Right atrium auricular region (tissue), 2 donors: ENCODE measurements at regions not wholly inside any gene's neighbourhood (a gene's known extent, or its start where the extent isn't known, plus 50 kb on each side); places are given as distances from the start of the nearest gene placed in this dataset.

ENCODE experiments used
- DNase-seq: peaks from one replicate; pipeline ENCODE4 v3.0.0-alpha.2; 2019; ENCODE audit warnings: low spot score
- H3K27ac ChIP-seq, 2 donors: fragments of 200-600 bp; sonication (generic); 1 replicate in 1 of 2; 2 replicates in 1 of 2; pipeline ENCODE4 v1.5.1; 2016 to 2019
- H3K27me3 ChIP-seq, 2 donors: fragments of 200-600 bp; sonication (generic); one replicate each; pipeline versions ENCODE4 v1.5.1 to v1.6.0; 2017 to 2019
- H3K36me3 ChIP-seq: fragments of 200-600 bp; sonication (generic); one replicate; pipeline ENCODE4 v1.5.1; 2016
- H3K4me1 ChIP-seq, 2 donors: fragments of 200-600 bp; sonication (generic); one replicate each; pipeline versions ENCODE4 v1.5.1 to v1.6.0; 2017 to 2019
- H3K4me3 ChIP-seq, 2 donors: fragments of 200-600 bp; sonication (generic); 1 replicate in 1 of 2; 2 replicates in 1 of 2; pipeline ENCODE4 v1.5.1; 2017 to 2019; ENCODE audit warnings: mild to moderate bottlenecking in 1 of 2, moderate library complexity in 1 of 2
- H3K9me3 ChIP-seq, 2 donors: fragments of 200-600 bp; sonication (generic); one replicate each; pipeline ENCODE4 v1.5.1; 2019
- CTCF ChIP-seq, 2 donors: fragments of 200-600 bp; sonication (generic); IDR thresholded peaks; one replicate each; pipeline ENCODE4 v1.5.1; 2019; ENCODE audit warnings: antibody characterized with exemption in 2 of 2

GRCh38 chr5:42032137-42032536 lies 107.1 kb downstream of the FBXO4 start:
- TF ChIP-seq CTCF (IDR thresholded peaks at IDR 0.05): no peak
- DNase-seq: no peak
- Histone ChIP-seq H3K27ac (no peak overlapping the region), H3K27me3 (no peaks in the 10 kb centered on the region), H3K36me3 (no peaks in the 10 kb centered on the region), H3K4me1 (no peaks in the 10 kb centered on the region), H3K4me3 (no peak overlapping the region), H3K9me3 (no peaks in the 10 kb centered on the region)

- H3K9me3 ChIP-seq: no peaks in the 10 kb centered on the region
- TF ChIP-seq CTCF (IDR thresholded peaks at IDR 0.05): no peak
- no peaks in the 10 kb centered on the region for H3K4me1 ChIP-seq
- H3K27me3 ChIP-seq: no peaks in the 10 kb centered on the region
- no peak for DNase-seq
- H3K27ac ChIP-seq: no peak overlapping the region
- no peak overlapping the region for H3K4me3 ChIP-seq
- H3K36me3 ChIP-seq: no peaks in the 10 kb centered on the region
These were observed 110.4 kb downstream of the FBXO4 start for GRCh38 chr5:42035526-42035925.

GRCh38 chr5:42036379-42036778 lies 111.3 kb downstream of the FBXO4 start:
- H3K9me3 ChIP-seq: no peaks in the 10 kb centered on the region
- no peak overlapping the region for H3K27ac ChIP-seq
- TF ChIP-seq CTCF (IDR thresholded peaks at IDR 0.05): no peak
- no peak overlapping the region for H3K4me3 ChIP-seq
- no peaks in the 10 kb centered on the region for H3K27me3 ChIP-seq
- no peak for DNase-seq
- H3K4me1 ChIP-seq: no peaks in the 10 kb centered on the region
- H3K36me3 ChIP-seq: no peaks in the 10 kb centered on the region

- Histone ChIP-seq H3K27ac (no peak overlapping the region), H3K9me3 (no peaks in the 10 kb centered on the region), H3K4me3 (no peak overlapping the region), H3K36me3 (no peaks in the 10 kb centered on the region), H3K27me3 (no peaks in the 10 kb centered on the region), H3K4me1 (no peaks in the 10 kb centered on the region)
- DNase-seq: no peak
- no peak for TF ChIP-seq CTCF (IDR thresholded peaks at IDR 0.05)
These were observed 112.4 kb downstream of the FBXO4 start for GRCh38 chr5:42037379-42037932.

GRCh38 chr5:42043400-42043799 lies 118.3 kb downstream of the FBXO4 start:
- Histone ChIP-seq H3K36me3 (no peaks in the 10 kb centered on the region), H3K9me3 (no peaks in the 10 kb centered on the region), H3K4me1 (no peaks in the 10 kb centered on the region), H3K4me3 (no peak overlapping the region), H3K27ac (no peak overlapping the region), H3K27me3 (no peaks in the 10 kb centered on the region)
- no peak for TF ChIP-seq CTCF (IDR thresholded peaks at IDR 0.05)
- no peak for DNase-seq

- H3K4me3 ChIP-seq: no peak overlapping the region
- no peaks in the 10 kb centered on the region for H3K4me1 ChIP-seq
- no peaks in the 10 kb centered on the region for H3K27me3 ChIP-seq
- H3K27ac ChIP-seq: no peak overlapping the region
- H3K9me3 ChIP-seq: no peaks in the 10 kb centered on the region
- H3K36me3 ChIP-seq: no peaks in the 10 kb centered on the region
- no peak for DNase-seq
- TF ChIP-seq CTCF (IDR thresholded peaks at IDR 0.05): peak; percentile 38 to 77
These were observed 132.2 kb downstream of the FBXO4 start for GRCh38 chr5:42057254-42057690.
